ENCODE measurements at regions not wholly inside any gene's neighbourhood (a gene's known extent, or its start where the extent isn't known, plus 50 kb on each side); places are given as distances from the start of the nearest gene placed in this dataset.

- TF ChIP-seq CTCF (IDR thresholded peaks at IDR 0.05) (no peak), EZH2 (IDR thresholded peaks at IDR 0.05; ENCODE audit: borderline replicate concordance, insufficient read depth, low read depth, low read length, poor library complexity, severe bottlenecking) (no peak)
Measured at GRCh38 chr4:151953312-151953711, 192.5 kb upstream of the GATB start.

Measured in B cell (primary cell).